LNCaP clone FGC (cell line): ENCODE measurements at regions not wholly inside any gene's neighbourhood (a gene's known extent, or its start where the extent isn't known, plus 50 kb on each side); places are given as distances from the start of the nearest gene placed in this dataset.

Experiments used
- DNase-seq: peaks from one replicate; pipeline ENCODE4 v3.0.0-alpha.2; 2011; ENCODE audit warnings: low read depth
- H3K4me3 ChIP-seq: 2 replicates; pipeline ENCODE4 v1.5.1; 2011; ENCODE audit warnings: mild to moderate bottlenecking, low read depth, low read length, control low read depth
- TF ChIP-seq, protein P1 (sequence below): IDR thresholded peaks from 2 replicates; pipeline ENCODE4 v1.5.1; 2012; ENCODE audit warnings: mild to moderate bottlenecking; ENCODE audit not compliant: control insufficient read depth, insufficient read depth; ENCODE audit errors: extremely low read depth

DNA sequence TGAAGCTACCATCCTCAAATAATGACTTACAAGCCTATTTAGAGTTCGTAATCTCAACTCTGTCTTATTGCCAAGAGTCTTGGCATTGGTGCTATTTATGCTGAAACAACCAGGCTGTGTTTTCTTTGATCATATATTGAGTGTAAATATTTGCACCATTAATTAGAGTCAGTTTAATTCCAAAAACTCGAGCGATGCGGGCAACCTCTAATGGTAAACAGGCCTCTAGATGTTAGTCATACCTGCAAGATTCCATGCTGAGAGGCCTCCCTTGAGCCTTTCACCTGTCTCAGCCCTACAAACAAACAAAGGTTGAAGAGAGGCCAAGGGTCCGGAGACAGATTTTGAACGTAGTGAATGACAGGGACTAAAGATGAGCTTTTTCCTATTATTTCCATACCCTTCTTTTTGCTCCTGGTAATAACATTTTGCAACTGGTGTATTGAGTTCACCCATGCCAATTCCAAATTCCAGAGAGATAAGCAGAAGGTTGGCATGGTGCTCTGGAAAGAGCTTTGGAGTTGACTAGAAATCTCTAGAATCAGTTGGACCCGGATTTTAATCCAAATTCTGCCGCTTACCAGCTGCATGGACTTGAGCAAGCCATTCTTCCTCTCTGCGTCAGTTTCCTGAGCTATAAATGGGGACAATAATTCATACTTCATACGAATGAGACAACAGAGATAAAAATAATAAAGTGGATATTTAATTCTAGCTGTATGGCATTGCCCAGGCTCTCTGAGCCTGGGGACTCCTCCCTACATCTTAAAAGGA, 99.1 kb upstream of the ANO1 start:
- no peak for DNase-seq
- no peak overlapping the region for H3K4me3 ChIP-seq
- TF ChIP-seq, protein P1, sequence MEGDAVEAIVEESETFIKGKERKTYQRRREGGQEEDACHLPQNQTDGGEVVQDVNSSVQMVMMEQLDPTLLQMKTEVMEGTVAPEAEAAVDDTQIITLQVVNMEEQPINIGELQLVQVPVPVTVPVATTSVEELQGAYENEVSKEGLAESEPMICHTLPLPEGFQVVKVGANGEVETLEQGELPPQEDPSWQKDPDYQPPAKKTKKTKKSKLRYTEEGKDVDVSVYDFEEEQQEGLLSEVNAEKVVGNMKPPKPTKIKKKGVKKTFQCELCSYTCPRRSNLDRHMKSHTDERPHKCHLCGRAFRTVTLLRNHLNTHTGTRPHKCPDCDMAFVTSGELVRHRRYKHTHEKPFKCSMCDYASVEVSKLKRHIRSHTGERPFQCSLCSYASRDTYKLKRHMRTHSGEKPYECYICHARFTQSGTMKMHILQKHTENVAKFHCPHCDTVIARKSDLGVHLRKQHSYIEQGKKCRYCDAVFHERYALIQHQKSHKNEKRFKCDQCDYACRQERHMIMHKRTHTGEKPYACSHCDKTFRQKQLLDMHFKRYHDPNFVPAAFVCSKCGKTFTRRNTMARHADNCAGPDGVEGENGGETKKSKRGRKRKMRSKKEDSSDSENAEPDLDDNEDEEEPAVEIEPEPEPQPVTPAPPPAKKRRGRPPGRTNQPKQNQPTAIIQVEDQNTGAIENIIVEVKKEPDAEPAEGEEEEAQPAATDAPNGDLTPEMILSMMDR: no peak

DNA sequence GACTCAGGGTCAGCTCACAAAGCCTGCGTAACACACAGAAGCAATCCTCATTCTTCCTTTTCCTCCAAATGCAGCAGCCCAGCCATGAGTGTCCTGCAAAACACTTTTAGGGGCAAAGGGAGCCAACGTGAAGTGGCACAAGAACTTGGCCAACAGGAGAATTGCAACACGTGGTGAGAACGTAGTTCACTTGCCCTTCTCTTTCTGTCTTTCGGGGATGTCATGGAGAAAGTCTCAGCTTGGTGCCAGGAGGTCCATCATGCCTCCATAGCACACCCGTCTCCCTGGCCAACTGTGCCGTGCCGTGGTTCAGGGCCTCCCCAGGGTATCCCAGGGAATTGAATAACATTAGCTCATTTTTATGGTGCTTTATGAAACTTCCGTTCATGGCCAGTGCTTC, 98.5 kb upstream of the ANO1 start:
- no peak overlapping the region for H3K4me3 ChIP-seq
- TF ChIP-seq, protein P1: no peak
- no peak for DNase-seq

DNA sequence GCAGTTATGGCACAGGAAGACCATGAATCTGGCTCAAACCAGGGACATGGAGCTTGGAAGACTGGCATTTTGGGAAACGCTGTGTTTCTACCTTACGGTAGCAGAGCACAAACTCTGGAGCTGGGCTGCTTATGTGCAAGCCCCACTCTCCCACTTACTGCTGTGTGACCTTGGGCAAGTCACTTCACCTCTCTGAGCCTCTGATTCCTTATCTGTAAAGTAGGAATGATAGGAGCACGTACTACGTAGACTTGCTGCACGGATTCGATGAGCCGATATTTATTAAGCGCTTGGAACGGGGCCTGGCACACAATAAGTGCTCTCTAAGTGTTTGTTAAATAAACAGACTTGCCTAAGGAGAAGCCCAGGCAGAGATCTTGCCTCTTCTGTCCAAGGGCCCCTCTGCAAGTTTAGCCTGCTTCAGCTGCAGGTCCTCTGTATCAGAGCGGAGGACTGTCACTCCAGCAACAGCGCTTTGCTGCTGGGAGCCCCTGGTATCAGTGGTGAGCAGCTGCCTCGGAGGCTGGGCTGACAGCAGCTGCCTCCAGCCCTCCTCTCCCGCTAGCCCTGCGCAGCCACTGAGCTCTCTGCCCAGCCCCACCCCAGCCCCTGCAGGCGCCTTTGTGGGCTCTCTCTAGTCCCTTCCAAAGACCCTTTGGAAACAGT, 96.9 kb upstream of the ANO1 start:
- TF ChIP-seq, protein P1: no peak
- DNase-seq: no peak

DNA sequence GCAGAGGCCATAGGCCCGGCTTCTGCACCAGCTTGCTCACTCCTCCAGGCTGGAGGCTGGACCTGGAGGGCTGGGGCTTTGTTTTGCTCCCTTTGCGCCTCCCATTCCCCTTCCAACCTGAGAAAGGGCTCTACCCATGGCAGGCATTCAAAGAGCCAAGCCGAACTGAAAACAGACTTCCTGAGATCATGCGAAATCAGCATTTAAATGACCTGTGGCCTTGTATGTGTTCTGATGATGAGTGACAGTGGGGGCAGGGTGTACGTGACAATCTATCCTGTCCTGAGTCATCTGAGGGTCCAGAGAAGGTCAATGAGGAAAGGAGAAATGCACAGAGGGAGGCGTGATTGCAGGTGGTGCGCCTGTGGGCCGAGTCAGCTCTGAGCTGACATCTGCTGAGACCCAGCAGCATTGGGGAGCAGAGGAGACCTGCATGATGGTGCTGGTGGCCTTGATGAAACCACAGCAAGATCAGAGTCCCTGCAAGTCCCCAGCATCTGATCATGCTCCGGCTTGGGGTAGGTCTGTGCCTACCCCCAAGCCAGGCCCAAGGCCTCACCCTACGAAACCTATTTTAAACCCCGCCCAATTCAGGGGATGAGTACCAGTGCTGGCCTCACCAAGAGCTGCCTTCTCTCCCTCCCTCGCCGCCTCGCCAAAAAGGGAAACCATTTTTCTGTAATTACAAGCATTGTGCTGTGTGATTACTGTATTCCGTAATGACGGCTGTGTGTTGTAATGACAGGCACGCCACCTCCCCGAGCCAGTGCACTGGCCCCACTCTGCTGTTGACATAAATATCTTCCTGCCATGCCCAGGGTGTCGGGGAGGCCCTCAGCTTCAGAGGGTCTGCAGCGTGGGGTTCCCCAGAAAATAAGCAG, 95.2 kb upstream of the ANO1 start:
- TF ChIP-seq, protein P1: no peak
- DNase-seq: no peak

More for the DNA sequence above, 96.9 kb upstream of the ANO1 start:
- H3K4me3 ChIP-seq: no peak overlapping the region

DNA sequence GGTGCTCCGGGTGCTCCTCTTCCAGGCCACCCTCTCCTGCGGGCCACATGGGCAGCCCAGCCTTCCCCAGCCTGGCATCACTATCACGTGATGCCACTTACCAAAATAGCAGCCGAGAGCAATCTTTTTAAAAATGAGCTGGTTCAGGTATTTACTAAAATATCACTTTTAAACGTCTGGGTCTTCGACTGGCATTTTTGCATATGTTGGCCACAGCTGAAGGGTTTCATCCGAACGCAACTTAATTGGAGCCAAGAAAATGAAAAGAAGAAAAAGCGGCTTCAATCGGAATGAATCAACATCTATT, 94.6 kb upstream of the ANO1 start:
- DNase-seq: no peak
- no peak overlapping the region for H3K4me3 ChIP-seq
- TF ChIP-seq, protein P1: no peak

More for the DNA sequence above, 95.2 kb upstream of the ANO1 start:
- no peak overlapping the region for H3K4me3 ChIP-seq

DNA sequence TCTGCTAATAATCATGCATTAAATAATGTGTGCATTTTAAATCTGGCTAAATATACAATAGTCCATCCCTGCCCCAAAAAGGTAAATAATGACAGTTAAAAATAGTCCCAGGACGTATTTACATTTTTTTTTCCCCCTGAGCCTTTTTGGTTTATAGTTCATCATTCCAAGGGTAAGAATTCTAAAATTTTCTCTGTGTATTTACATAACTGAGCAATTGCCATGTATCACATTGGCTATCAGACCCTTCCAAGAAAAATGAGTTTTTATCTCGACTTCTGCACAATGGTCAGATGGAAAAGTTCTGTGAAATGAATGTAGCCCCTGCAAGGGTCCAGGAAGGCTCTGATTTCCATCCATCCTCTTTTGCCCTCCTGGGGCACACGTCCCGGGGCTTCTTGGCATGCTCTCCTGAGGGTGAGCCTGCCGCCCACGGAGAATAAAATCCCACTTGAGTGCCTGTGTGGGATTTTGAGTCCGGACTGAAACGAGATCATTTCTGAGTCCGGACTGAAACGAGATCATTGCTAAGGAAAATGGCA, 94.1 kb upstream of the ANO1 start:
- TF ChIP-seq, protein P1: no peak
- no peak overlapping the region for H3K4me3 ChIP-seq

More for the DNA sequence above, 94.1 kb upstream of the ANO1 start:
- DNase-seq: no peak
